ENCODE measurements at regions not wholly inside any gene's neighbourhood (a gene's known extent, or its start where the extent isn't known, plus 50 kb on each side); places are given as distances from the start of the nearest gene placed in this dataset.

- no peak for TF ChIP-seq CTCF (conservative IDR thresholded peaks at IDR 0.05)
- Histone ChIP-seq H3K4me2 (ENCODE audit: insufficient read depth, insufficient read length, low read length) (no peak overlapping the region), H2AFZ (ENCODE audit: low read length) (no peak overlapping the region), H3K56ac (ENCODE audit: insufficient read length, low read depth, low read length) (no peak overlapping the region), H3K27ac (ENCODE audit: insufficient read length, low read depth, low read length) (no peak overlapping the region), H3K79me2 (ENCODE audit: insufficient read depth, low read length) (no peaks in the 10 kb centered on the region), H2BK5ac (ENCODE audit: insufficient read length, low read length) (no peak overlapping the region), H2AK5ac (ENCODE audit: insufficient read length, low read length) (no peak overlapping the region), H4K20me1 (ENCODE audit: control insufficient read depth, insufficient read depth, insufficient read length) (no peaks in the 10 kb centered on the region), H3K9ac (ENCODE audit: extremely low read depth, insufficient read length, low read length) (no peak overlapping the region), H3K14ac (ENCODE audit: insufficient read depth, low read length) (no peak overlapping the region), H2BK15ac (ENCODE audit: low read depth, low read length) (no peak overlapping the region), H3K79me1 (ENCODE audit: insufficient read depth, low read depth, low read length, poor library complexity, severe bottlenecking) (no peaks in the 10 kb centered on the region), H3K18ac (ENCODE audit: insufficient read length, low read depth, low read length) (no peak overlapping the region), H3K23me2 (ENCODE audit: insufficient read length, low read depth, low read length, poor library complexity, severe bottlenecking) (no peaks in the 10 kb centered on the region), H3K4me1 (ENCODE audit: insufficient read depth, low read length) (no peaks in the 10 kb centered on the region), H3K4ac (ENCODE audit: low read depth, low read length) (no peak overlapping the region), H2BK20ac (ENCODE audit: low read depth, low read length, poor library complexity, severe bottlenecking) (no peak overlapping the region), H4K5ac (ENCODE audit: insufficient read length, low read depth, low read length) (no peak overlapping the region), H3T11ph (ENCODE audit: low read length) (no peak overlapping the region), H4K91ac (ENCODE audit: insufficient read length, low read depth, low read length) (no peak overlapping the region), H3K27me3 (ENCODE audit: insufficient read depth, low read length) (no peaks in the 10 kb centered on the region), H2BK12ac (ENCODE audit: insufficient read length, low read depth, low read length) (no peak overlapping the region), H3K23ac (ENCODE audit: insufficient read length, low read depth, low read length) (no peak overlapping the region), H4K8ac (replicated peaks; ENCODE audit: insufficient read length, low read depth, low read length) (no peak overlapping the region), H3K9me3 (ENCODE audit: control insufficient read depth, low read depth, low read length) (no peaks in the 10 kb centered on the region), H2BK120ac (ENCODE audit: low read depth, low read length, poor library complexity, severe bottlenecking) (no peak overlapping the region)
- H3K36me3 Mint-ChIP-seq (ENCODE audit: insufficient read depth in 1 of 3, low read depth in 3 of 3): 0 out of 7 replicates have a peak, but pooled peaks cover 0 to 2% (median 0%) of the 10 kb centered on the region in 3 experiments
- no CpG with 5 or more reads among the region's 3 CpGs for WGBS (ENCODE audit: extremely low coverage, insufficient read length, low lambda C conversion rate)
- no peak for DNase-seq
- H3K27ac Mint-ChIP-seq: no peak overlapping the region
- no peaks in the 10 kb centered on the region for H3K4me1 Mint-ChIP-seq
- H3K27me3 Mint-ChIP-seq (ENCODE audit: low read depth): no peaks in the 10 kb centered on the region
- H3K9me3 Mint-ChIP-seq: no peaks in the 10 kb centered on the region; a peak in 1 of 5 replicates
- no peak overlapping the region for H3K4me3 Mint-ChIP-seq
Observed at GRCh38 chr5:27511061-27511460, 472.7 kb upstream of the CDH9 start.

Measured in H9 (cell line).